WTC11 (cell line): ENCODE measurements at regions not wholly inside any gene's neighbourhood (a gene's known extent, or its start where the extent isn't known, plus 50 kb on each side); places are given as distances from the start of the nearest gene placed in this dataset.

Experiments
- ATAC-seq: fragments of 200-7000 bp; cut with Tn5 transposase; 2 replicates; pipeline ENCODE4 v1.10.0; 2021; ENCODE audit warnings: mild to moderate bottlenecking, moderate library complexity
- CTCF ChIA-PET: fragments of 300-600 bp; sonication (Branson Sonifier 250); formaldehyde crosslinking; loops from one replicate; lab custom pipeline; 2021; ENCODE audit warnings: antibody characterized with exemption; lab: Charles Lee
- POLR2A ChIA-PET: fragments of 350-600 bp; sonication (Branson Sonifier 250); formaldehyde crosslinking; loops from one replicate; lab custom pipeline; 2021; ENCODE audit warnings: antibody characterized with exemption; lab: Charles Lee
- DNase-seq: peaks from one replicate; pipeline ENCODE4 v3.0.0; 2021; ENCODE audit warnings: low spot score
- H3K27ac Mint-ChIP-seq: 2 replicates; pipeline ENCODE4 v1.8.0; 2021; ENCODE audit warnings: mixed read lengths
- H3K27me3 Mint-ChIP-seq: 2 replicates; pipeline ENCODE4 v1.8.0; 2021; ENCODE audit warnings: low read depth, mild to moderate bottlenecking, moderate library complexity, mixed read lengths
- H3K36me3 Mint-ChIP-seq: 2 replicates; pipeline ENCODE4 v1.8.0; 2021; ENCODE audit warnings: mixed read lengths
- H3K4me1 Mint-ChIP-seq: 2 replicates; pipeline ENCODE4 v1.8.0; 2022; ENCODE audit warnings: mixed read lengths
- H3K4me3 Mint-ChIP-seq: 2 replicates; pipeline ENCODE4 v1.8.0; 2021; ENCODE audit warnings: mild to moderate bottlenecking, moderate library complexity, mixed read lengths
- H3K9me3 Mint-ChIP-seq: 2 replicates; pipeline ENCODE4 v1.8.0; 2021; ENCODE audit warnings: mixed read lengths
- ATF1 ChIP-seq: sonication (generic); formaldehyde crosslinking; IDR thresholded peaks from 2 replicates; pipeline ENCODE4 v1.8.1; 2023; ENCODE audit warnings: mild to moderate bottlenecking, moderate library complexity, missing genetic modification reagents
- ATF2 ChIP-seq: sonication (generic); formaldehyde crosslinking; IDR thresholded peaks from 2 replicates; pipeline ENCODE4 v1.8.1; 2022; ENCODE audit warnings: low read depth, missing genetic modification reagents, borderline replicate concordance
- CREM ChIP-seq: sonication (generic); formaldehyde crosslinking; IDR thresholded peaks from 2 replicates; pipeline ENCODE4 v1.8.1; 2022; ENCODE audit warnings: mild to moderate bottlenecking, missing genetic modification reagents, moderate library complexity
- E2F4 ChIP-seq: sonication (generic); formaldehyde crosslinking; IDR thresholded peaks from 2 replicates; pipeline ENCODE4 v1.8.1; 2022; ENCODE audit warnings: low read depth, mild to moderate bottlenecking, moderate library complexity, missing genetic modification reagents, borderline replicate concordance
- FOXK1 ChIP-seq: sonication (generic); formaldehyde crosslinking; IDR thresholded peaks from 2 replicates; pipeline ENCODE4 v1.8.0; 2022; ENCODE audit warnings: mild to moderate bottlenecking, moderate library complexity, missing genetic modification reagents
- FOXP1 ChIP-seq: sonication (generic); formaldehyde crosslinking; IDR thresholded peaks from 2 replicates; pipeline ENCODE4 v1.8.0; 2022; ENCODE audit warnings: missing genetic modification reagents, mild to moderate bottlenecking, moderate library complexity, borderline replicate concordance
- FOXP4 ChIP-seq: sonication (generic); formaldehyde crosslinking; IDR thresholded peaks from 2 replicates; pipeline ENCODE4 v1.8.0; 2022; ENCODE audit warnings: mild to moderate bottlenecking, missing genetic modification reagents
- HMGXB4 ChIP-seq: sonication (generic); formaldehyde crosslinking; IDR thresholded peaks from 2 replicates; pipeline ENCODE4 v1.8.1; 2023; ENCODE audit warnings: mild to moderate bottlenecking, moderate library complexity, missing genetic modification reagents
- NR1H2 ChIP-seq: sonication (generic); formaldehyde crosslinking; IDR thresholded peaks from 2 replicates; pipeline ENCODE4 v1.9.0; 2021; ENCODE audit warnings: mild to moderate bottlenecking, moderate library complexity, missing genetic modification reagents
- PRDM15 ChIP-seq: sonication (generic); formaldehyde crosslinking; IDR thresholded peaks from 2 replicates; pipeline ENCODE4 v1.8.0; 2022; ENCODE audit warnings: missing genetic modification reagents
- SMAD4 ChIP-seq: sonication (generic); formaldehyde crosslinking; IDR thresholded peaks from 2 replicates; pipeline ENCODE4 v1.8.0; 2022; ENCODE audit warnings: mild to moderate bottlenecking, missing genetic modification reagents
- TCF7 ChIP-seq: sonication (generic); formaldehyde crosslinking; IDR thresholded peaks from 2 replicates; pipeline ENCODE4 v1.8.0; 2022; ENCODE audit warnings: mild to moderate bottlenecking, low read depth, missing genetic modification reagents, moderate library complexity
- ZNF219 ChIP-seq: sonication (generic); formaldehyde crosslinking; IDR thresholded peaks from 2 replicates; pipeline ENCODE4 v1.8.0; 2023; ENCODE audit warnings: missing genetic modification reagents, mild to moderate bottlenecking, borderline replicate concordance
- ZNF396 ChIP-seq: fragments of 250-450 bp; sonication (Bioruptor Pico); IDR thresholded peaks from 2 replicates; pipeline ENCODE4 v1.8.0; 2021; ENCODE audit warnings: mild to moderate bottlenecking, moderate library complexity, borderline replicate concordance
- ZNF423 ChIP-seq: fragments of 250-450 bp; sonication (Bioruptor Pico); IDR thresholded peaks from 2 replicates; pipeline ENCODE4 v2.1.2; 2022; ENCODE audit warnings: mild to moderate bottlenecking, moderate library complexity

- TF ChIP-seq E2F4 (CRISPR knock-in tag): no peak
- no peak for TF ChIP-seq ZNF423
- TF ChIP-seq CREM (CRISPR knock-in tag): no peak
- no peak for TF ChIP-seq SMAD4 (CRISPR knock-in tag)
- no peak for TF ChIP-seq ATF2 (CRISPR knock-in tag)
- no peak for TF ChIP-seq NR1H2 (CRISPR knock-in tag)
Observed at GRCh38 chr9:74140141-74140540, 357.0 kb upstream of the RORB start (continued).

GRCh38 chr9:74147906-74148305 lies 349.2 kb upstream of the RORB start:
- TF ChIP-seq PRDM15 (CRISPR knock-in tag) (no peak), ATF2 (CRISPR knock-in tag) (no peak), TCF7 (CRISPR knock-in tag) (no peak), ZNF396 (no peak), ZNF219 (no peak), HMGXB4 (CRISPR knock-in tag) (no peak), ATF1 (CRISPR knock-in tag) (no peak), FOXK1 (no peak), FOXP1 (CRISPR knock-in tag) (no peak), FOXP4 (CRISPR knock-in tag) (no peak)
- H3K27me3 Mint-ChIP-seq: peaks cover 10% of the 10 kb centered on the region; the same call in 1 of the 2 replicates

More at GRCh38 chr9:74147906-74148305, 349.2 kb upstream of the RORB start:
- ChIA-PET POLR2A (no interaction called here), CTCF (interaction anchor here (1.9 kb wide), 1 partner anchor 15 kb away, joined by 4 read pairs; no protein-coding TSS in a partner anchor)
- Mint-ChIP-seq H3K27ac (no peak overlapping the region), H3K9me3 (peaks cover 9% of the 10 kb centered on the region; the same call in 1 of the 2 replicates), H3K4me1 (no peaks in the 10 kb centered on the region), H3K4me3 (no peak overlapping the region), H3K36me3 (no peaks in the 10 kb centered on the region)
- DNase-seq: no peak
- ATAC-seq: no peak
